Mesenchymal stem cell (in vitro differentiated cells and primary cell): ENCODE measurements at regions not wholly inside any gene's neighbourhood (a gene's known extent, or its start where the extent isn't known, plus 50 kb on each side); places are given as distances from the start of the nearest gene placed in this dataset.
"Not testable (repeated sequence)": the region's sequence is repeated elsewhere in the genome, so short reads cannot be mapped to it uniquely, and the experiment has no call there.

Experiments used
- DNase-seq: peaks from one replicate; pipeline ENCODE4 v3.0.0-alpha.2; 2013
- H2AFZ ChIP-seq: one replicate; pipeline ENCODE4 v1.6.1; 2013; ENCODE audit warnings: low read depth, mild to moderate bottlenecking, control low read depth, inconsistent platforms, low read length, moderate library complexity
- H2AK5ac ChIP-seq: 2 replicates; pipeline ENCODE4 v1.6.1; 2013; ENCODE audit warnings: low read length, moderate library complexity, mild to moderate bottlenecking, inconsistent platforms; ENCODE audit not compliant: severe bottlenecking
- H2BK120ac ChIP-seq: one replicate; pipeline ENCODE4 v1.6.1; 2013; ENCODE audit warnings: low read depth, mild to moderate bottlenecking, inconsistent platforms, low read length, moderate library complexity
- H2BK12ac ChIP-seq, 2 experiments: one replicate each; pipeline ENCODE4 v1.6.1; 2013; ENCODE audit warnings: inconsistent platforms in 2 of 2, low read length in 2 of 2, mild to moderate bottlenecking in 2 of 2, moderate library complexity in 2 of 2, control low read depth in 1 of 2
- H2BK15ac ChIP-seq: one replicate; pipeline ENCODE4 v1.6.1; 2013; ENCODE audit warnings: mild to moderate bottlenecking, low read depth, inconsistent platforms; ENCODE audit not compliant: poor library complexity, severe bottlenecking
- H2BK5ac ChIP-seq: 2 replicates; pipeline ENCODE4 v1.6.1; 2013; ENCODE audit warnings: low read depth, mild to moderate bottlenecking, low read length, control low read depth, inconsistent platforms; ENCODE audit not compliant: poor library complexity, severe bottlenecking
- H3K14ac ChIP-seq, 2 experiments: one replicate each; pipeline ENCODE4 v1.6.1; 2013; ENCODE audit warnings: inconsistent platforms in 2 of 2, low read length in 2 of 2, control low read depth in 1 of 2, mild to moderate bottlenecking in 1 of 2, moderate library complexity in 1 of 2
- H3K18ac ChIP-seq, 2 experiments: one replicate each; pipeline ENCODE4 v1.6.1; 2013; ENCODE audit warnings: inconsistent platforms in 2 of 2, low read length in 2 of 2, control low read depth in 1 of 2, low read depth in 1 of 2, mild to moderate bottlenecking in 1 of 2
- H3K23ac ChIP-seq, 2 experiments: one replicate each; pipeline ENCODE4 v1.6.1; 2013; ENCODE audit warnings: inconsistent platforms in 2 of 2, low read length in 2 of 2, mild to moderate bottlenecking in 2 of 2, moderate library complexity in 2 of 2, control low read depth in 1 of 2
- H3K27ac ChIP-seq: 2 replicates; pipeline ENCODE4 v1.5.1; 2013; ENCODE audit warnings: mild to moderate bottlenecking, moderate library complexity, low read length, control low read depth, inconsistent platforms; ENCODE audit not compliant: poor library complexity, severe bottlenecking
- H3K27me3 ChIP-seq, 2 experiments: 2 replicates each; pipeline versions ENCODE4 v1.6.1 to v1.7.0; 2013; ENCODE audit warnings: low read length in 2 of 2, mild to moderate bottlenecking in 2 of 2, moderate library complexity in 2 of 2, control low read depth in 1 of 2, inconsistent platforms in 1 of 2; ENCODE audit not compliant: control insufficient read depth in 1 of 2, insufficient read depth in 1 of 2
- H3K36me3 ChIP-seq, 2 experiments: 2 replicates each; pipeline versions ENCODE4 v1.6.1 to v1.7.0; 2013; ENCODE audit warnings: low read length in 2 of 2, control low read depth in 1 of 2, inconsistent platforms in 1 of 2, low read depth in 1 of 2, mild to moderate bottlenecking in 1 of 2; ENCODE audit not compliant: insufficient read depth in 2 of 2, control insufficient read depth in 1 of 2
- H3K4ac ChIP-seq, 2 experiments: one replicate each; pipeline ENCODE4 v1.6.1; 2013; ENCODE audit warnings: inconsistent platforms in 2 of 2, low read length in 2 of 2, mild to moderate bottlenecking in 2 of 2, moderate library complexity in 2 of 2, control low read depth in 1 of 2, low read depth in 1 of 2
- H3K4me1 ChIP-seq: 2 replicates; pipeline ENCODE4 v1.6.1; 2013; ENCODE audit warnings: low read depth, low read length, control low read depth; ENCODE audit not compliant: control insufficient read depth, insufficient read depth
- H3K4me2 ChIP-seq: 2 replicates; pipeline ENCODE4 v1.6.1; 2013; ENCODE audit warnings: low read length, mild to moderate bottlenecking, inconsistent platforms; ENCODE audit not compliant: poor library complexity, severe bottlenecking
- H3K4me3 ChIP-seq, 2 experiments: 2 replicates each; pipeline versions ENCODE4 v1.5.1 to v1.7.0; 2013; ENCODE audit warnings: low read length in 2 of 2, mild to moderate bottlenecking in 2 of 2, control low read depth in 1 of 2, low read depth in 1 of 2; ENCODE audit not compliant: insufficient read depth in 1 of 2
- H3K79me1 ChIP-seq: replicated peaks from 2 replicates; pipeline ENCODE4 v1.6.1; 2013; ENCODE audit warnings: mild to moderate bottlenecking, control low read depth, low read length, inconsistent platforms; ENCODE audit not compliant: poor library complexity, severe bottlenecking
- H3K9ac ChIP-seq: 2 replicates; pipeline ENCODE4 v1.7.0; 2013; ENCODE audit warnings: mild to moderate bottlenecking, low read length, moderate library complexity
- H3K9me3 ChIP-seq: 2 replicates; pipeline ENCODE4 v1.7.0; 2013; ENCODE audit warnings: mild to moderate bottlenecking, low read length; ENCODE audit not compliant: control insufficient read depth
- H4K8ac ChIP-seq: one replicate; pipeline ENCODE4 v1.6.1; 2013; ENCODE audit warnings: inconsistent platforms, mild to moderate bottlenecking, low read length, moderate library complexity
- H4K91ac ChIP-seq: one replicate; pipeline ENCODE4 v1.6.1; 2013; ENCODE audit warnings: mild to moderate bottlenecking, low read length, inconsistent platforms
- WGBS: methylation state at CpG from one replicate; pipeline ENCODE4 v1.1.7; 2013; ENCODE audit warnings: mixed read lengths; 5-methylcytosine and 5-hydroxymethylcytosine counted together

DNA sequence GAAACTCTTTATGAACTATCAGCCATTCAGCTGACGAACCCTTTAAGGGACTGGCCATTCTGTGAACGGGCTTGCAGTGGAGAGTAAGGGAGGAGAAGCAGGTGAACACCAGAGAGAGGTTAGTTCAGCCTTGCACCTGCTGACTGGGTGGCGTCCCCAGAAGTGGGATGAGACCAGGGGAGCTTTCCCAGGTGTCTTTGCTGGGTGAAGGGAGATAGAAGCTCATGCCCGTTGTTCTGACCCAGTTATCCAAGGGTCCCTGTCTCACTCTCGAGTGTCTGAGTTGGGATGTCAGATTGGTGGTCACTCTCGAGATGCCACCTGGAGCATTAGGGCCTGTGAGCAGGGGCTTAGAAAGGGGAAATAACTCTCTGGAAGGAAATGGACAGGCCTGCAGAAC lies 68.7 kb downstream of the MSX2 start:
- no peak overlapping the region for H4K91ac ChIP-seq
- H2AK5ac ChIP-seq: no peak overlapping the region
- H2AFZ ChIP-seq: no peak overlapping the region
- H3K79me1 ChIP-seq: no peaks in the 10 kb centered on the region
- no peak overlapping the region for H3K4me3 ChIP-seq
- no peak for DNase-seq
- H3K9ac ChIP-seq: peak overlapping the region; percentile 43
- H2BK15ac ChIP-seq: no peak overlapping the region
- no peak overlapping the region for H2BK5ac ChIP-seq
- no peak overlapping the region for H2BK120ac ChIP-seq
- no peak overlapping the region for H3K4ac ChIP-seq
- H3K14ac ChIP-seq: no peak overlapping the region
- no peak overlapping the region for H3K4me2 ChIP-seq
- no peaks in the 10 kb centered on the region for H3K27me3 ChIP-seq
- no peak overlapping the region for H3K18ac ChIP-seq
- no peak overlapping the region for H3K27ac ChIP-seq
- H3K9me3 ChIP-seq: no peaks in the 10 kb centered on the region
- no peaks in the 10 kb centered on the region for H3K4me1 ChIP-seq
- H2BK12ac ChIP-seq: no peak overlapping the region
- no peak overlapping the region for H4K8ac ChIP-seq
- H3K23ac ChIP-seq: peak overlapping the region in 1 of 2 experiments; percentile 64
- H3K36me3 ChIP-seq: no peaks in the 10 kb centered on the region
- WGBS: 82% methylated on average over 6 of the region's 6 CpGs

DNA sequence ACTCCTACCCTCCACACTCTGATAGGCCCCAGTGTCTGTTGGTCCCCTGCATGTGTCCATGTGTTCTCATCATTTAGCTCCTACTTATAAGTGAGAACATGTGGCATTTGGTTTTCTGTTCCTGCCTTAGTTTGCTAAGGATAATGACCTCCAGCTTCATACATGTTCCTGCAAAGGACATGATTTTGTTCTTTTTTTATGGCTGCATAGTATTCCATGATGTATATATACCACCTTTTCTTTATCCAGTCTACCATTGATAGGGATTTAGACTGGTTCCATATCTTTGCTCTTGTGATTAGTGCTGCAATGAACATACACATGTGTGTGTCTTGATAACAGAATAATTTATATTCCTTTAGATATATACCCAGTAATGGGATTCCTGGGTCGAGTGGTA lies 67.9 kb downstream of the MSX2 start:
- not testable (repeated sequence) for DNase-seq, H4K91ac ChIP-seq, H3K4ac ChIP-seq, H3K9me3 ChIP-seq, H3K4me3 ChIP-seq, H3K9ac ChIP-seq, H2BK5ac ChIP-seq, H3K4me1 ChIP-seq, H2BK15ac ChIP-seq, H3K23ac ChIP-seq, H3K14ac ChIP-seq, H3K27ac ChIP-seq, H3K36me3 ChIP-seq, H2BK12ac ChIP-seq, H2BK120ac ChIP-seq, H3K27me3 ChIP-seq, H4K8ac ChIP-seq, H3K79me1 ChIP-seq, H2AFZ ChIP-seq, H3K4me2 ChIP-seq, H2AK5ac ChIP-seq, H3K18ac ChIP-seq
- WGBS: 20% methylated on average over 1 of the region's 1 CpG

DNA sequence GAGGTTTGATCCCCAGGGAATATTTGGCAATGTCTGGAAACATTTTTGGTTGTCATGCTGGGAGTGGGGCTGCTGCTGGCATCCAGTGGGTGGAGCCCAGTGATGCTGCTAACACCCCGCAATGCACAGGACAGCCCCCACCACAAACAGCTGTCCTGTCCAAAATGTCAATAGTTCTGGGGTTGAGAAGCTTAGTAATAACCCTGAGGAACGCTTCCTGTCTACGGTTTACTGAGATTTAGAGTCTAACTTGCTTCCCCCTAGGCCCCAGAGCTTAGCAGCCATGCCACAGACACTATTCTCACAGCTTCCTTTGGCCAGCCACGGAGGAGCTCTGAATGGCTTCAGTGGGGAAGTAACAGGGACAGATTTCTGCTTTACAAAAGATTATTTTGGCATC lies 66.5 kb downstream of the MSX2 start:
- no peak overlapping the region for H4K8ac ChIP-seq
- peaks cover under 1% of the 10 kb centered on the region for H3K9me3 ChIP-seq
- H3K36me3 ChIP-seq: no peaks in the 10 kb centered on the region
- no peaks in the 10 kb centered on the region for H3K79me1 ChIP-seq
- no peak overlapping the region for H3K4me2 ChIP-seq
- H2AK5ac ChIP-seq: no peak overlapping the region
- H3K27me3 ChIP-seq: no peaks in the 10 kb centered on the region
- H3K4me1 ChIP-seq: no peaks in the 10 kb centered on the region
- H2BK15ac ChIP-seq: no peak overlapping the region
- H2BK5ac ChIP-seq: no peak overlapping the region
- no peak overlapping the region for H2AFZ ChIP-seq
- no peak overlapping the region for H3K9ac ChIP-seq
- DNase-seq: no peak
- H3K14ac ChIP-seq: no peak overlapping the region
- H3K23ac ChIP-seq: no peak overlapping the region
- no peak overlapping the region for H4K91ac ChIP-seq
- no peak overlapping the region for H3K18ac ChIP-seq
- H3K4ac ChIP-seq: no peak overlapping the region
- H3K4me3 ChIP-seq: no peak overlapping the region
- no peak overlapping the region for H2BK120ac ChIP-seq
- H3K27ac ChIP-seq: no peak overlapping the region
- no peak overlapping the region for H2BK12ac ChIP-seq
- WGBS: 67% methylated on average over 3 of the region's 4 CpGs

DNA sequence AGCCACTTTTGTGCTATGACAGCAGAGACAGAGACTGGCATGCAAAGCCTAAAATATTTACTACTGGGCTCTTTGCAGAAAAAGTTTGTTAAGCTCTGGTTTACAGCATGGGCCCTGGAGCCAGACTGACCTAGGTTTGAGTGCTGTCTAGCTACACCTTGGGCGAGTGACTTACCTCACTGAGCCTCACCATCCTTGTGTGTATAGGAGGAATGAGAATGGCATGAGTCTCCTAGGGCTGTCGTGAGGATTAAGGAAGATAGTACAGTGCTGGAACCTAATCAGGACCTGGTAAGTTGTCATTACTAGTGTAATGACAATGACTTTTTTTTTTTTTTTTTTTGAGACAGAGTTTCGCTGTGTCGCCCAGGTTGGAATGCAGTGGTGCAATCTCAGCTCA lies 65.2 kb downstream of the MSX2 start:
- no peak overlapping the region for H3K18ac ChIP-seq
- 84% methylated on average over 2 of the region's 4 CpGs for WGBS
- H3K14ac ChIP-seq: no peak overlapping the region
- H2BK12ac ChIP-seq: no peak overlapping the region
- no peak overlapping the region for H3K4me2 ChIP-seq
- no peak overlapping the region for H2BK120ac ChIP-seq
- peaks cover 11% of the 10 kb centered on the region for H3K9me3 ChIP-seq
- DNase-seq: no peak
- H3K9ac ChIP-seq: no peak overlapping the region
- no peak overlapping the region for H4K91ac ChIP-seq
- H3K27me3 ChIP-seq: no peaks in the 10 kb centered on the region
- no peak overlapping the region for H3K23ac ChIP-seq
- H4K8ac ChIP-seq: no peak overlapping the region
- H3K4ac ChIP-seq: no peak overlapping the region
- no peak overlapping the region for H2BK15ac ChIP-seq
- no peaks in the 10 kb centered on the region for H3K79me1 ChIP-seq
- no peaks in the 10 kb centered on the region for H3K4me1 ChIP-seq
- no peak overlapping the region for H2AFZ ChIP-seq
- no peak overlapping the region for H3K27ac ChIP-seq
- no peak overlapping the region for H2BK5ac ChIP-seq
- no peak overlapping the region for H3K4me3 ChIP-seq
- no peaks in the 10 kb centered on the region for H3K36me3 ChIP-seq
- H2AK5ac ChIP-seq: no peak overlapping the region
